Gastrocnemius medialis (tissue), 4 donors: ENCODE measurements at regions not wholly inside any gene's neighbourhood (a gene's known extent, or its start where the extent isn't known, plus 50 kb on each side); places are given as distances from the start of the nearest gene placed in this dataset.
A peak's percentile ranks its signal among the peaks of the same experiment; 100 is the strongest.

ENCODE experiments used
- ATAC-seq, 2 donors: fragments of 150-250 bp; one replicate each; pipeline ENCODE4 v1.9.1; 2016
- DNase-seq, 2 donors: peaks; one replicate each; pipeline ENCODE4 v3.0.0-alpha.2; 2019
- H3K27ac ChIP-seq, 4 donors: fragments of 200-600 bp; sonication (generic); 1 replicate in 1 of 4; 2 replicates in 3 of 4; pipeline ENCODE4 v1.5.1; 2016 to 2018; ENCODE audit warnings: mild to moderate bottlenecking in 2 of 4, moderate library complexity in 1 of 4
- H3K27me3 ChIP-seq, 3 donors: fragments of 200-600 bp; sonication (generic) in 2 of 3; 1 replicate in 1 of 3; 2 replicates in 2 of 3; pipeline versions ENCODE4 v1.5.1 to v1.6.0; 2016 to 2019; ENCODE audit warnings: mild to moderate bottlenecking in 1 of 3, moderate library complexity in 1 of 3
- H3K36me3 ChIP-seq, 2 donors: fragments of 200-600 bp; sonication (generic) in 1 of 2; one replicate each; pipeline ENCODE4 v1.5.1; 2017 to 2018
- H3K4me1 ChIP-seq, 2 donors: fragments of 200-600 bp; sonication (generic) in 1 of 2; one replicate each; pipeline ENCODE4 v1.5.1; 2016 to 2017; ENCODE audit warnings: mild to moderate bottlenecking in 2 of 2
- H3K4me3 ChIP-seq, 4 donors: fragments of 200-600 bp; sonication (generic) in 3 of 4; 1 replicate in 1 of 4; 2 replicates in 3 of 4; pipeline ENCODE4 v1.5.1; 2016 to 2019; ENCODE audit warnings: mild to moderate bottlenecking in 2 of 4
- H3K9me3 ChIP-seq, 3 donors: fragments of 200-600 bp; sonication (generic) in 2 of 3; 1 replicate in 1 of 3; 2 replicates in 2 of 3; pipeline ENCODE4 v1.5.1; 2016 to 2019
- CTCF ChIP-seq, 5 experiments: fragments of 450-650 bp in 3 of 5; fragments of 200-600 bp in 2 of 5; sonication (generic) in 2 of 5; IDR thresholded peaks in 4 of 5; conservative IDR thresholded peaks in 1 of 5; 1 replicate in 4 of 5; 2 replicates in 1 of 5; pipeline ENCODE4 v1.5.1; 2016 to 2019; ENCODE audit warnings: antibody characterized with exemption in 5 of 5, mild to moderate bottlenecking in 3 of 5, moderate library complexity in 3 of 5
- POLR2A ChIP-seq, 2 donors: fragments of 450-650 bp; IDR thresholded peaks; one replicate each; pipeline ENCODE4 v1.6.1; 2017; ENCODE audit warnings: antibody characterized with exemption in 2 of 2, mild to moderate bottlenecking in 2 of 2, moderate library complexity in 2 of 2
- in situ Hi-C, 4 donors: fragments of 200-750 bp; cut with MboI; loops; one replicate each; pipeline versions ENCODE4 v1.15.0 to v1.8.0; 2017; ENCODE audit warnings: low sequenced_read_pairs in 4 of 4
- intact Hi-C: fragments of 100-400 bp; cut with DNase I; formaldehyde crosslinking; loops from one replicate; pipeline ENCODE4 v1.15.1; 2023; ENCODE audit warnings: low total_unique reads

- Histone ChIP-seq H3K27me3 (no peaks in the 10 kb centered on the region), H3K36me3 (no peaks in the 10 kb centered on the region), H3K9me3 (no peaks in the 10 kb centered on the region), H3K4me3 (no peak overlapping the region), H3K27ac (no peak overlapping the region), H3K4me1 (peaks cover 0 to 14% of the 10 kb centered on the region in 2 donors)
- in situ Hi-C loops, result no loop called here
- DNase-seq, result no peak
- intact Hi-C loops, result no loop called here
- no peak for ATAC-seq
- TF ChIP-seq POLR2A (IDR thresholded peaks at IDR 0.05), result no peak
- TF ChIP-seq CTCF (IDR thresholded peaks at IDR 0.05 in 4 of 5, conservative IDR thresholded peaks at IDR 0.05 in 1 of 5), result no peak
Measured at GRCh38 chr12:75935539-75936242, 95.9 kb downstream of the PHLDA1 start.

GRCh38 chr12:75933101-75933500, 98.5 kb downstream of the PHLDA1 start:
- intact Hi-C loops, result no loop called here
- H3K9me3 ChIP-seq, result no peaks in the 10 kb centered on the region
- H3K4me1 ChIP-seq, result peaks cover 0 to 14% of the 10 kb centered on the region in 2 donors
- ATAC-seq (peak; percentile 47 to 64), DNase-seq (no peak)
- no peaks in the 10 kb centered on the region for H3K27me3 ChIP-seq
- no peak overlapping the region for H3K27ac ChIP-seq
- in situ Hi-C loops, result no loop called here
- H3K4me3 ChIP-seq, result no peak overlapping the region
- no peaks in the 10 kb centered on the region for H3K36me3 ChIP-seq
- TF ChIP-seq POLR2A (IDR thresholded peaks at IDR 0.05), result no peak
- no peak for TF ChIP-seq CTCF (IDR thresholded peaks at IDR 0.05 in 4 of 5, conservative IDR thresholded peaks at IDR 0.05 in 1 of 5)

GRCh38 chr12:75932241-75932640, 99.3 kb downstream of the PHLDA1 start:
- no peak overlapping the region for H3K27ac ChIP-seq
- DNase-seq, result no peak

GRCh38 chr12:75923964-75924666, 107.5 kb downstream of the PHLDA1 start:
- intact Hi-C loops, result no loop called here
- H3K9me3 ChIP-seq, result no peaks in the 10 kb centered on the region
- in situ Hi-C loops, result no loop called here
- H3K4me1 ChIP-seq, result no peaks in the 10 kb centered on the region
- no peak overlapping the region for H3K4me3 ChIP-seq
- DNase-seq (no peak), ATAC-seq (no peak)
- no peaks in the 10 kb centered on the region for H3K27me3 ChIP-seq
- H3K27ac ChIP-seq, result no peak overlapping the region
- TF ChIP-seq POLR2A (IDR thresholded peaks at IDR 0.05) (no peak), CTCF (IDR thresholded peaks at IDR 0.05 in 4 of 5, conservative IDR thresholded peaks at IDR 0.05 in 1 of 5) (no peak)
- H3K36me3 ChIP-seq, result no peaks in the 10 kb centered on the region

More at GRCh38 chr12:75932241-75932640, 99.3 kb downstream of the PHLDA1 start:
- Histone ChIP-seq H3K4me1 (peaks cover 0 to 14% of the 10 kb centered on the region in 2 donors), H3K27me3 (no peaks in the 10 kb centered on the region), H3K9me3 (no peaks in the 10 kb centered on the region), H3K4me3 (no peak overlapping the region), H3K36me3 (no peaks in the 10 kb centered on the region)
- in situ Hi-C loops (no loop called here), intact Hi-C loops (no loop called here)
- ATAC-seq, result no peak
- no peak for TF ChIP-seq CTCF (IDR thresholded peaks at IDR 0.05 in 4 of 5, conservative IDR thresholded peaks at IDR 0.05 in 1 of 5)
- TF ChIP-seq POLR2A (IDR thresholded peaks at IDR 0.05), result no peak
